ENCODE measurements at regions not wholly inside any gene's neighbourhood (a gene's known extent, or its start where the extent isn't known, plus 50 kb on each side); places are given as distances from the start of the nearest gene placed in this dataset.

GRCh38 chr10:83333566-83333965 is 805.7 kb upstream of the GHITM start:
- no peak overlapping the region for H3K27ac ChIP-seq
- TF ChIP-seq ZFX (IDR thresholded peaks at IDR 0.05) (no peak), CTCF (conservative IDR thresholded peaks at IDR 0.05) (no peak)

- TF ChIP-seq ZFX (IDR thresholded peaks at IDR 0.05), result no peak
- no peak for TF ChIP-seq CTCF (conservative IDR thresholded peaks at IDR 0.05)
- H3K27ac ChIP-seq, result no peak overlapping the region
These were observed 795.6 kb upstream of the GHITM start for GRCh38 chr10:83343676-83344075.

- TF ChIP-seq CTCF (conservative IDR thresholded peaks at IDR 0.05) (no peak), ZFX (IDR thresholded peaks at IDR 0.05) (no peak)
- H3K27ac ChIP-seq, result no peak overlapping the region
These were observed 792.9 kb upstream of the GHITM start for GRCh38 chr10:83346266-83346910.

- TF ChIP-seq CTCF (conservative IDR thresholded peaks at IDR 0.05) (no peak), ZFX (IDR thresholded peaks at IDR 0.05) (no peak)
- H3K27ac ChIP-seq, result no peak overlapping the region
These were observed 786.7 kb upstream of the GHITM start for GRCh38 chr10:83352588-83352987.

GRCh38 chr10:83354456-83354855 is 784.9 kb upstream of the GHITM start:
- TF ChIP-seq ZFX (IDR thresholded peaks at IDR 0.05), result no peak
- TF ChIP-seq CTCF (conservative IDR thresholded peaks at IDR 0.05), result no peak
- H3K27ac ChIP-seq, result no peak overlapping the region

GRCh38 chr10:83357004-83357403 is 782.3 kb upstream of the GHITM start:
- TF ChIP-seq CTCF (conservative IDR thresholded peaks at IDR 0.05), result no peak
- no peak for TF ChIP-seq ZFX (IDR thresholded peaks at IDR 0.05)
- no peak overlapping the region for H3K27ac ChIP-seq

- TF ChIP-seq ZFX (IDR thresholded peaks at IDR 0.05) (no peak), CTCF (conservative IDR thresholded peaks at IDR 0.05) (no peak)
- H3K27ac ChIP-seq, result no peak overlapping the region
These were observed 781.7 kb upstream of the GHITM start for GRCh38 chr10:83357627-83358026.

Data from C4-2B (cell line).